ENCODE measurements at regions not wholly inside any gene's neighbourhood (a gene's known extent, or its start where the extent isn't known, plus 50 kb on each side); places are given as distances from the start of the nearest gene placed in this dataset.

DNA sequence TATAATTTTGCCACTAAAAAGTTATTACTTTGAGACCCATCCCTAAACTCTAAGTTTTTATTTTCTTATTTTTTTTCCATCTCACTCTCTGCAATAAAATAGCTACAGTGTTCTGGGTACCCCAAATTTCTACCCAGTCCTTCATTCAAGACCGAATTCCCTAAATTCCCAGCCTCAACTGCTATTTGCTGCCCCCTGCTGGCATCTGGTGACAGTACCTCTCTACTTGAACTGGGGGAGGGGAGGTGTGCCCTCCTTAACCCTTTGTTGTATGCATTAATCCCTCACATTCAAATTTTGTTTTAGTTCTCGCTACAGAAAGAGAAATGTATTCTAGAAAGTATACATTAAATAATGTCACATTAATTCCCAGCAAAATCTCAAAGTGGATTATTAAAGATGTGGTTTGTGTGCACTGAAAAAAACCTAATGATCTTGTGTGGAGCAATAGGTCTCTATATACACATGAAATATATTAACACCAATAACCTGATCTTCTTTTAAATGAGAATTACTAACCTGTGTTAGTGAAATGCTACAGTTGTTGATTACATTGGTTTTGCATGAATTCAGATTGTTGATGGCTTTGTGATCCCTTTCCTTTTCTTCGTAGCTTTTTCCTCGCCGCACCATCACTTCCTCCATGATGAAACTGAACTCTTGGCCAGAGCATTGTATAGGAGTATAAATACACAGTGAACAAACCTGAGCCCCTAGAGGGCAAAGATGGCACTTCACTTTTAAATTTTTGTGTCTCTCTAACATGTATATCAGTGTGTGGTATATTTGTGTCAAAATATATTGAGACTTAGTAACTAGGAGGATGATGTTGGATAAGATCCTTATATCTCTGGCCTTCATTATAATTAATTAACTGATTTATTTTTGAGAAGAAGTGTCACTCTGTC, 590.0 kb downstream of the METTL15 start:
- intact Hi-C loops (cut with micrococcal nuclease), result loop anchor here (10.0 kb wide), 1 partner anchor 583 kb away; no protein-coding TSS in a partner anchor
- Histone ChIP-seq H3K4me3 (ENCODE audit: low read length) (no peak overlapping the region), H3K27me3 (ENCODE audit: low read length) (no peaks in the 10 kb centered on the region), H3K36me3 (ENCODE audit: low read depth, low read length) (no peaks in the 10 kb centered on the region), H3F3A (ENCODE audit: low read length, unreplicated experiment) (peaks cover 3% of the 10 kb centered on the region), H3K4me1 (ENCODE audit: insufficient read depth, low read length) (peaks cover 24% of the 10 kb centered on the region), H3K4me2 (ENCODE audit: low read length) (no peak overlapping the region), H4K20me1 (ENCODE audit: low read length) (no peaks in the 10 kb centered on the region), H2AFZ (ENCODE audit: low read length) (no peak overlapping the region), H3K9ac (ENCODE audit: low read length) (no peak overlapping the region), H3K9me2 (replicated peaks; ENCODE audit: low read length) (no peaks in the 10 kb centered on the region), H3K79me2 (ENCODE audit: low read length) (peaks cover 5% of the 10 kb centered on the region), H3K9me3 (ENCODE audit: low read length) (no peaks in the 10 kb centered on the region), H3K27ac (ENCODE audit: low read length) (no peak overlapping the region)
- ATAC-seq (no peak), DNase-seq (peak; percentile 76)
- no TSS peak for BruUV-seq (replicated peaks)
- ChIA-PET CTCF (interaction anchor here (0.7 kb wide), 1 partner anchor 995 kb away, joined by 3 read pairs; no protein-coding TSS in a partner anchor), POLR2A (ENCODE audit: unreplicated experiment) (no interaction called here)
- no peak for TF ChIP-seq EZH2 (IDR thresholded peaks at IDR 0.05; ENCODE audit: low read length, unreplicated experiment)
- TF ChIP-seq, protein P1, sequence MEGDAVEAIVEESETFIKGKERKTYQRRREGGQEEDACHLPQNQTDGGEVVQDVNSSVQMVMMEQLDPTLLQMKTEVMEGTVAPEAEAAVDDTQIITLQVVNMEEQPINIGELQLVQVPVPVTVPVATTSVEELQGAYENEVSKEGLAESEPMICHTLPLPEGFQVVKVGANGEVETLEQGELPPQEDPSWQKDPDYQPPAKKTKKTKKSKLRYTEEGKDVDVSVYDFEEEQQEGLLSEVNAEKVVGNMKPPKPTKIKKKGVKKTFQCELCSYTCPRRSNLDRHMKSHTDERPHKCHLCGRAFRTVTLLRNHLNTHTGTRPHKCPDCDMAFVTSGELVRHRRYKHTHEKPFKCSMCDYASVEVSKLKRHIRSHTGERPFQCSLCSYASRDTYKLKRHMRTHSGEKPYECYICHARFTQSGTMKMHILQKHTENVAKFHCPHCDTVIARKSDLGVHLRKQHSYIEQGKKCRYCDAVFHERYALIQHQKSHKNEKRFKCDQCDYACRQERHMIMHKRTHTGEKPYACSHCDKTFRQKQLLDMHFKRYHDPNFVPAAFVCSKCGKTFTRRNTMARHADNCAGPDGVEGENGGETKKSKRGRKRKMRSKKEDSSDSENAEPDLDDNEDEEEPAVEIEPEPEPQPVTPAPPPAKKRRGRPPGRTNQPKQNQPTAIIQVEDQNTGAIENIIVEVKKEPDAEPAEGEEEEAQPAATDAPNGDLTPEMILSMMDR (conservative IDR thresholded peaks at IDR 0.05; ENCODE audit: low read depth, low read length), result peak; percentile 90
- TF ChIP-seq EZH2phosphoT487 (IDR thresholded peaks at IDR 0.05; ENCODE audit: borderline replicate concordance, low read length), result no peak

DNA sequence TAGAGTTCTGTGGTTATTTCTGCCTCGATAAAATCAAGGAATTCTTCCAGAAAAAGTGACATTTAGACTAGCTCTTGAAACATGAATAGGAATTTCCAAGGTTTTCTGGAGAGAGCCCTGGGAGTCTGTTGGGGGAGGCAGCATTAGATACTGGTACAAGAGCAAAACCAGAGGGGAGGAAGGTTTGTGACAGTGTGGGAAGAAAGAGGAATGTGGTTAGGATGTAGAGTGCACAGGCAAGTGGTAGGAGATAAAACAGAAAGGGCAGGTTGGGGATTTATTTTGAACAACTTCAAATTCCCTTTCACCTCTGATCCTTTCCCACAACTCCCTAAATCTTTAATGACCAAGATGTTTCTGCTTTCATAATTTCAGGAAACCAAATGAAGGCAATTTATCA, 588.4 kb downstream of the METTL15 start:
- H3K27me3 ChIP-seq (ENCODE audit: low read length), result no peaks in the 10 kb centered on the region
- H3F3A ChIP-seq (ENCODE audit: low read length, unreplicated experiment), result peaks cover under 1% of the 10 kb centered on the region
- no peaks in the 10 kb centered on the region for H3K9me3 ChIP-seq (ENCODE audit: low read length)
- intact Hi-C loops (cut with micrococcal nuclease), result loop anchor here (10.0 kb wide), 1 partner anchor 582 kb away; no protein-coding TSS in a partner anchor
- ATAC-seq, result no peak
- no peak overlapping the region for H3K4me3 ChIP-seq (ENCODE audit: low read length)
- BruUV-seq (replicated peaks), result no TSS peak
- POLR2A ChIA-PET (ENCODE audit: unreplicated experiment), result no interaction called here
- H3K4me1 ChIP-seq (ENCODE audit: insufficient read depth, low read length), result peaks cover 14% of the 10 kb centered on the region
- CTCF ChIA-PET, result no interaction called here
- H3K27ac ChIP-seq (ENCODE audit: low read length), result no peak overlapping the region
- no peak overlapping the region for H3K4me2 ChIP-seq (ENCODE audit: low read length)
- H3K36me3 ChIP-seq (ENCODE audit: low read depth, low read length), result no peaks in the 10 kb centered on the region
- H3K9ac ChIP-seq (ENCODE audit: low read length), result no peak overlapping the region
- H3K9me2 ChIP-seq (replicated peaks; ENCODE audit: low read length), result no peaks in the 10 kb centered on the region
- no peaks in the 10 kb centered on the region for H3K79me2 ChIP-seq (ENCODE audit: low read length)
- 0 out of 2 replicates have a peak overlapping the region, but pooled peaks have one; percentile 17 for H2AFZ ChIP-seq (ENCODE audit: low read length)
- no peaks in the 10 kb centered on the region for H4K20me1 ChIP-seq (ENCODE audit: low read length)
- DNase-seq, result no peak
- TF ChIP-seq, protein P1 (conservative IDR thresholded peaks at IDR 0.05; ENCODE audit: low read depth, low read length), result no peak
- TF ChIP-seq EZH2phosphoT487 (IDR thresholded peaks at IDR 0.05; ENCODE audit: borderline replicate concordance, low read length) (no peak), EZH2 (IDR thresholded peaks at IDR 0.05; ENCODE audit: low read length, unreplicated experiment) (no peak)

DNA sequence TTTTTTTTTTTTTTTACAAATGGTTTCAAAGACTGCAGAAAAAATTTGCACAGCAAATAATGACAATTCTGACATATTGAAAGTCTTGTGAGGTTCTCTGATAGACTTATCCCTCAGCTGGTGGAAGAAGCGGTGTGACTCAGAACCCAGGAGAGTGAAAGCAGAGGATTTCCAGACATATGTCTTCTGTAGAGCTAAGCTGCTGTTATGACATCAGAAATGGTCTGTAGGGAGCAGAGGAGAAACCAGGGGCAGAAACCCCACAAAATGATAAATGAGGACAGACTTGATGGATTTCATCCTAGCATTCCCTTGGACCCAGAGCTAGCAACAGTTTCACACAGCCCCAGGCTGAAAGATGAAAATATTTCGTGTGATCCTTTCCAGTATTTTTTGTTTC, 582.6 kb downstream of the METTL15 start:
- 0 out of 2 replicates have a peak overlapping the region, but pooled peaks have one; percentile 18 for H2AFZ ChIP-seq (ENCODE audit: low read length)
- H3K9ac ChIP-seq (ENCODE audit: low read length), result no peak overlapping the region
- no peak overlapping the region for H3K27ac ChIP-seq (ENCODE audit: low read length)
- TF ChIP-seq EZH2 (IDR thresholded peaks at IDR 0.05; ENCODE audit: low read length, unreplicated experiment) (no peak), EZH2phosphoT487 (IDR thresholded peaks at IDR 0.05; ENCODE audit: borderline replicate concordance, low read length) (no peak)
- TF ChIP-seq, protein P1 (conservative IDR thresholded peaks at IDR 0.05; ENCODE audit: low read depth, low read length), result no peak
- H4K20me1 ChIP-seq (ENCODE audit: low read length), result no peaks in the 10 kb centered on the region
- ChIA-PET CTCF (no interaction called here), POLR2A (ENCODE audit: unreplicated experiment) (no interaction called here)
- H3K4me3 ChIP-seq (ENCODE audit: low read length), result no peak overlapping the region
- no peaks in the 10 kb centered on the region for H3K27me3 ChIP-seq (ENCODE audit: low read length)
- BruUV-seq (replicated peaks), result no TSS peak
- H3K79me2 ChIP-seq (ENCODE audit: low read length), result no peaks in the 10 kb centered on the region
- H3K36me3 ChIP-seq (ENCODE audit: low read depth, low read length), result no peaks in the 10 kb centered on the region
- no peaks in the 10 kb centered on the region for H3K9me3 ChIP-seq (ENCODE audit: low read length)
- no peaks in the 10 kb centered on the region for H3K4me1 ChIP-seq (ENCODE audit: insufficient read depth, low read length)
- ATAC-seq (no peak), DNase-seq (no peak)
- H3K4me2 ChIP-seq (ENCODE audit: low read length), result no peak overlapping the region
- H3F3A ChIP-seq (ENCODE audit: low read length, unreplicated experiment), result no peaks in the 10 kb centered on the region
- intact Hi-C loops (cut with micrococcal nuclease), result loop anchor here (10.0 kb wide), 1 partner anchor 576 kb away; no protein-coding TSS in a partner anchor
- no peaks in the 10 kb centered on the region for H3K9me2 ChIP-seq (replicated peaks; ENCODE audit: low read length)
